Fibroblast of villous mesenchyme (primary cell): ENCODE measurements at regions not wholly inside any gene's neighbourhood (a gene's known extent, or its start where the extent isn't known, plus 50 kb on each side); places are given as distances from the start of the nearest gene placed in this dataset.

Experiments
- DNase-seq: peaks from one replicate; pipeline ENCODE4 v3.0.0-alpha.2; 2010; ENCODE audit warnings: low read depth
- H3K4me3 ChIP-seq: 2 replicates; pipeline ENCODE4 v1.5.1; 2011; ENCODE audit warnings: low read depth, mild to moderate bottlenecking, low read length
- CTCF ChIP-seq: IDR thresholded peaks from 2 replicates; pipeline ENCODE4 v1.5.1; 2012; ENCODE audit warnings: low read depth, mild to moderate bottlenecking, low read length; ENCODE audit not compliant: insufficient read depth

GRCh38 chr9:134236935-134237629, 72.7 kb upstream of the RNU6ATAC start:
- DNase-seq, result no peak
- no peak for TF ChIP-seq CTCF

GRCh38 chr9:134237630-134238265, 73.4 kb upstream of the RNU6ATAC start:
- TF ChIP-seq CTCF, result no peak
- no peak for DNase-seq
- H3K4me3 ChIP-seq, result no peak overlapping the region

More at GRCh38 chr9:134236935-134237629, 72.7 kb upstream of the RNU6ATAC start:
- no peak overlapping the region for H3K4me3 ChIP-seq

- TF ChIP-seq CTCF, result no peak
Observed at GRCh38 chr9:134239130-134239903, 75.0 kb upstream of the RNU6ATAC start.

GRCh38 chr9:134239939-134240338, 75.6 kb upstream of the RNU6ATAC start:
- no peak for TF ChIP-seq CTCF
- H3K4me3 ChIP-seq, result no peak overlapping the region
- DNase-seq, result no peak

More at GRCh38 chr9:134239130-134239903, 75.0 kb upstream of the RNU6ATAC start:
- DNase-seq, result no peak
- H3K4me3 ChIP-seq, result no peak overlapping the region

GRCh38 chr9:134240361-134240760, 76.0 kb upstream of the RNU6ATAC start:
- DNase-seq, result no peak
- H3K4me3 ChIP-seq, result no peak overlapping the region
- TF ChIP-seq CTCF, result no peak

GRCh38 chr9:134242706-134243105, 78.3 kb upstream of the RNU6ATAC start:
- no peak for TF ChIP-seq CTCF
- H3K4me3 ChIP-seq, result no peak overlapping the region
- no peak for DNase-seq
